H1 (cell line): ENCODE measurements at regions not wholly inside any gene's neighbourhood (a gene's known extent, or its start where the extent isn't known, plus 50 kb on each side); places are given as distances from the start of the nearest gene placed in this dataset.

Experiments
- CTCF ChIA-PET: fragments of 300-600 bp; sonication (Branson Sonifier 250); formaldehyde crosslinking; loops from one replicate; lab custom pipeline; 2021; ENCODE audit not compliant: partially characterized antibody; lab: Charles Lee
- POLR2A ChIA-PET: fragments of 300-600 bp; sonication (Branson Sonifier 250); formaldehyde crosslinking; loops from one replicate; lab custom pipeline; 2021; ENCODE audit warnings: inconsistent platforms; ENCODE audit not compliant: partially characterized antibody; lab: Charles Lee
- DNase-seq, 2 experiments: peaks; one replicate each; pipeline versions ENCODE4 v3.0.0 to v3.0.0-alpha.2; 2010 to 2022; ENCODE audit warnings: low spot score in 2 of 2, low read depth in 1 of 2, mixed read lengths in 1 of 2
- FAIRE-seq: peaks from 2 replicates; lab custom pipeline; 2011; peaks lifted over from hg19 to GRCh38; lab: Jason Lieb, UNC
- H2AFZ ChIP-seq: 2 replicates; pipeline ENCODE4 v1.8.1; 2012; ENCODE audit warnings: low read length, inconsistent platforms
- H2AK5ac ChIP-seq: 2 replicates; pipeline ENCODE4 v1.6.1; 2013; ENCODE audit warnings: low read depth, low read length
- H2BK120ac ChIP-seq: replicated peaks from 2 replicates; pipeline ENCODE3; 2013; ENCODE audit warnings: low read depth, low read length, inconsistent platforms
- H2BK12ac ChIP-seq: 2 replicates; pipeline ENCODE4 v1.6.1; 2013; ENCODE audit warnings: low read depth, low read length
- H2BK15ac ChIP-seq: 2 replicates; pipeline ENCODE4 v1.6.1; 2013; ENCODE audit warnings: low read length
- H2BK20ac ChIP-seq: 2 replicates; pipeline ENCODE4 v1.6.1; 2013; ENCODE audit warnings: low read length
- H2BK5ac ChIP-seq: 2 replicates; pipeline ENCODE4 v1.6.1; 2013; ENCODE audit warnings: low read depth, low read length
- H3K14ac ChIP-seq: 2 replicates; pipeline ENCODE4 v1.6.1; 2013; ENCODE audit warnings: inconsistent platforms; ENCODE audit not compliant: insufficient read length
- H3K18ac ChIP-seq: 2 replicates; pipeline ENCODE4 v1.6.1; 2013; ENCODE audit warnings: low read length; ENCODE audit errors: extremely low read depth
- H3K23ac ChIP-seq: 2 replicates; pipeline ENCODE4 v1.6.1; 2013; ENCODE audit warnings: inconsistent platforms; ENCODE audit not compliant: insufficient read length
- H3K23me2 ChIP-seq: 2 replicates; pipeline ENCODE4 v1.6.1; 2013; ENCODE audit warnings: low read depth, low read length
- H3K27ac ChIP-seq: 2 replicates; pipeline ENCODE4 v1.6.1; 2011; ENCODE audit warnings: low read depth, low read length, inconsistent platforms
- H3K27me3 ChIP-seq, 4 experiments: replicated peaks in 1 of 4; 1 replicate in 1 of 4; 2 replicates in 3 of 4; pipeline versions ENCODE4 v1.6.1 to v1.8.1; 2011 to 2013; ENCODE audit warnings: low read length in 3 of 4, mild to moderate bottlenecking in 3 of 4, inconsistent platforms in 2 of 4, mixed read lengths in 2 of 4, moderate library complexity in 1 of 4; ENCODE audit not compliant: control insufficient read depth in 3 of 4, insufficient read depth in 3 of 4; ENCODE audit errors: extremely low read depth in 1 of 4
- H3K36me3 ChIP-seq, 4 experiments: 2 replicates each; pipeline versions ENCODE4 v1.6.1 to v1.8.1; 2011 to 2013; ENCODE audit warnings: mild to moderate bottlenecking in 4 of 4, low read length in 3 of 4, moderate library complexity in 2 of 4, control low read depth in 1 of 4, inconsistent platforms in 1 of 4; ENCODE audit not compliant: insufficient read depth in 4 of 4, control insufficient read depth in 2 of 4
- H3K4ac ChIP-seq: replicated peaks from 2 replicates; pipeline ENCODE3; 2013; ENCODE audit warnings: low read length, low read depth, mixed read lengths, inconsistent platforms; ENCODE audit not compliant: insufficient read length
- H3K4me1 ChIP-seq, 4 experiments: replicated peaks in 1 of 4; 1 replicate in 1 of 4; 2 replicates in 3 of 4; pipeline versions ENCODE4 v1.6.1 to v1.8.1; 2011 to 2013; ENCODE audit warnings: low read length in 3 of 4, inconsistent platforms in 2 of 4, mixed read lengths in 1 of 4; ENCODE audit not compliant: insufficient read depth in 4 of 4, control insufficient read depth in 3 of 4
- H3K4me2 ChIP-seq, 2 experiments: 2 replicates each; pipeline versions ENCODE4 v1.6.1 to v1.8.1; 2011 to 2013; ENCODE audit warnings: low read depth in 2 of 2, low read length in 2 of 2, control low read depth in 1 of 2, inconsistent platforms in 1 of 2, mild to moderate bottlenecking in 1 of 2; ENCODE audit not compliant: insufficient read depth in 1 of 2
- H3K4me3 ChIP-seq, 4 experiments: fragments of 200-600, 300-600 bp in 1 of 4; sonication (generic), shearing (Covaris generic), sonication (Bioruptor Twin) in 1 of 4; 2 replicates each; pipeline versions ENCODE4 v1.5.1 to v1.8.1; 2011 to 2016; ENCODE audit warnings: low read length in 4 of 4, low read depth in 3 of 4, control low read depth in 2 of 4, inconsistent platforms in 2 of 4, mild to moderate bottlenecking in 2 of 4, mixed read lengths in 1 of 4, moderate library complexity in 1 of 4; ENCODE audit not compliant: insufficient read depth in 2 of 4; ENCODE audit errors: extremely low read depth in 1 of 4
- H3K56ac ChIP-seq: replicated peaks from 2 replicates; pipeline ENCODE3; 2013; ENCODE audit warnings: low read depth, mild to moderate bottlenecking, mixed read lengths, low read length, inconsistent platforms; ENCODE audit not compliant: insufficient read length
- H3K79me1 ChIP-seq: 2 replicates; pipeline ENCODE4 v1.6.1; 2013; ENCODE audit warnings: low read depth, low read length, control low read depth
- H3K79me2 ChIP-seq, 2 experiments: 2 replicates each; pipeline versions ENCODE4 v1.6.1 to v1.8.1; 2012 to 2013; ENCODE audit warnings: low read length in 2 of 2, mild to moderate bottlenecking in 2 of 2, inconsistent platforms in 1 of 2; ENCODE audit not compliant: insufficient read depth in 2 of 2, control insufficient read depth in 1 of 2
- H3K9ac ChIP-seq, 4 experiments: replicated peaks in 1 of 4; 1 replicate in 1 of 4; 2 replicates in 3 of 4; pipeline versions ENCODE4 v1.6.1 to v1.8.1; 2011 to 2013; ENCODE audit warnings: low read depth in 3 of 4, low read length in 3 of 4, control low read depth in 2 of 4, mild to moderate bottlenecking in 2 of 4, moderate library complexity in 2 of 4, inconsistent platforms in 1 of 4; ENCODE audit errors: extremely low read depth in 1 of 4
- H3K9me3 ChIP-seq, 2 experiments: 2 replicates each; pipeline versions ENCODE4 v1.6.1 to v1.8.1; 2012 to 2013; ENCODE audit warnings: mild to moderate bottlenecking in 2 of 2, moderate library complexity in 2 of 2, control low read depth in 1 of 2, inconsistent platforms in 1 of 2, low read depth in 1 of 2, low read length in 1 of 2, mixed read lengths in 1 of 2; ENCODE audit not compliant: insufficient read depth in 2 of 2
- H4K20me1 ChIP-seq, 2 experiments: replicated peaks in 1 of 2; 2 replicates each; pipeline versions ENCODE3 to v1.8.1; 2011 to 2013; ENCODE audit warnings: inconsistent platforms in 2 of 2, low read length in 2 of 2, mild to moderate bottlenecking in 1 of 2; ENCODE audit not compliant: insufficient read depth in 2 of 2, control insufficient read depth in 1 of 2
- H4K5ac ChIP-seq: 2 replicates; pipeline ENCODE4 v1.6.1; 2013; ENCODE audit warnings: low read length, low read depth, mixed read lengths, inconsistent platforms; ENCODE audit not compliant: insufficient read length
- H4K8ac ChIP-seq: 2 replicates; pipeline ENCODE4 v1.8.0; 2013; ENCODE audit warnings: mild to moderate bottlenecking, moderate library complexity, low read length, inconsistent platforms; ENCODE audit not compliant: insufficient read depth; ENCODE audit errors: extremely low read depth
- H4K91ac ChIP-seq: replicated peaks from 2 replicates; pipeline ENCODE3; 2013; ENCODE audit warnings: low read length, mixed read lengths, inconsistent platforms; ENCODE audit not compliant: insufficient read length
- ATF3 ChIP-seq: IDR thresholded peaks from 2 replicates; pipeline ENCODE4 v1.6.1; 2011; ENCODE audit warnings: low read depth, mild to moderate bottlenecking, low read length; ENCODE audit not compliant: insufficient read depth
- CEBPB ChIP-seq: IDR thresholded peaks from 2 replicates; pipeline ENCODE4 v1.6.1; 2012; ENCODE audit warnings: low read depth, low read length
- CHD1 ChIP-seq: IDR thresholded peaks from 2 replicates; pipeline ENCODE4 v1.6.1; 2012; ENCODE audit warnings: low read depth, low read length, improper control_type of control experiment
- CTCF ChIP-seq, 3 experiments: IDR thresholded peaks; 1 replicate in 2 of 3; 2 replicates in 1 of 3; pipeline versions ENCODE4 v1.5.1 to v1.6.1; 2011; ENCODE audit warnings: low read length in 3 of 3, mild to moderate bottlenecking in 3 of 3, inconsistent platforms in 2 of 3, low read depth in 1 of 3, moderate library complexity in 1 of 3; ENCODE audit not compliant: insufficient read depth in 1 of 3; ENCODE audit errors: control extremely low read depth in 1 of 3
- E2F6 ChIP-seq: IDR thresholded peaks from 2 replicates; pipeline ENCODE4 v1.6.1; 2012; ENCODE audit warnings: inconsistent platforms
- GTF2F1 ChIP-seq: IDR thresholded peaks from 2 replicates; pipeline ENCODE4 v1.6.1; 2012; ENCODE audit warnings: low read depth, low read length, improper control_type of control experiment, borderline replicate concordance
- RAD21 ChIP-seq, 2 experiments: IDR thresholded peaks in 1 of 2; conservative IDR thresholded peaks in 1 of 2; 2 replicates each; pipeline ENCODE4 v1.6.1; 2011; ENCODE audit warnings: low read depth in 2 of 2, low read length in 2 of 2, improper control_type of control experiment in 1 of 2, inconsistent platforms in 1 of 2, mild to moderate bottlenecking in 1 of 2, moderate library complexity in 1 of 2
- RFX5 ChIP-seq: IDR thresholded peaks from 2 replicates; pipeline ENCODE4 v1.6.1; 2011; ENCODE audit warnings: low read depth, low read length, improper control_type of control experiment, borderline replicate concordance
- SIN3A ChIP-seq, 2 experiments: IDR thresholded peaks in 1 of 2; conservative IDR thresholded peaks in 1 of 2; 2 replicates each; pipeline ENCODE4 v1.6.1; 2011 to 2012; ENCODE audit warnings: low read length in 2 of 2, improper control_type of control experiment in 1 of 2, low read depth in 1 of 2, mild to moderate bottlenecking in 1 of 2
- SP1 ChIP-seq: IDR thresholded peaks from 2 replicates; pipeline ENCODE4 v1.6.1; 2011; ENCODE audit warnings: low read depth, low read length
- TAF1 ChIP-seq: IDR thresholded peaks from 2 replicates; pipeline ENCODE4 v1.6.1; 2011; ENCODE audit warnings: mild to moderate bottlenecking, low read depth, low read length
- WGBS, 2 experiments: shearing (Covaris generic) in 1 of 2; methylation state at CpG; one replicate each; pipeline versions ENCODE4 v1.1.6 to v1.1.7; 2013 to 2015; ENCODE audit warnings: low lambda C conversion rate in 2 of 2, mixed read lengths in 2 of 2, inconsistent platforms in 1 of 2, low coverage in 1 of 2, missing lambda C conversion rate in 1 of 2; ENCODE audit not compliant: insufficient replicate concordance in 2 of 2, insufficient coverage in 1 of 2, insufficient read length in 1 of 2; ENCODE audit errors: extremely low coverage in 1 of 2, missing lambda C conversion rate in 1 of 2; 5-methylcytosine and 5-hydroxymethylcytosine counted together

- DNase-seq (no peak), FAIRE-seq (peak; percentile 68)
- Histone ChIP-seq H3K18ac (no peak overlapping the region), H3K79me2 (no peaks in the 10 kb centered on the region), H3K14ac (no peak overlapping the region), H3K79me1 (no peaks in the 10 kb centered on the region), H3K4me1 (no peaks in the 10 kb centered on the region), H3K27ac (no peak overlapping the region), H2AK5ac (no peak overlapping the region), H4K8ac (no peak overlapping the region), H2BK12ac (no peak overlapping the region), H4K5ac (no peak overlapping the region), H2BK15ac (no peak overlapping the region), H4K91ac (no peak overlapping the region), H3K56ac (no peak overlapping the region), H2AFZ (no peak overlapping the region), H3K23ac (no peak overlapping the region), H3K23me2 (no peaks in the 10 kb centered on the region), H3K27me3 (no peaks in the 10 kb centered on the region), H3K9me3 (no peaks in the 10 kb centered on the region), H3K4me3 (no peak overlapping the region), H2BK120ac (no peak overlapping the region), H3K4me2 (no peak overlapping the region), H3K9ac (no peak overlapping the region), H3K36me3 (no peaks in the 10 kb centered on the region), H3K4ac (no peak overlapping the region), H4K20me1 (no peaks in the 10 kb centered on the region), H2BK20ac (no peak overlapping the region), H2BK5ac (no peak overlapping the region)
- POLR2A ChIA-PET = no interaction called here
- 63% methylated on average over 3 of the region's 3 CpGs; no CpG with 5 or more reads in 1 of the 2 experiments for WGBS, 2 experiments
- CTCF ChIA-PET = no interaction called here
- no peak for TF ChIP-seq ATF3
- TF ChIP-seq CEBPB = no peak
- no peak for TF ChIP-seq E2F6
- TF ChIP-seq SP1 = no peak
- peak; percentile 28 to 50 for TF ChIP-seq RAD21 (IDR thresholded peaks at IDR 0.05 in 1 of 2, conservative IDR thresholded peaks at IDR 0.05 in 1 of 2; ENCODE audit: low read depth in 2 of 2, low read length in 2 of 2)
- no peak for TF ChIP-seq TAF1
- TF ChIP-seq CTCF (IDR thresholded peaks at IDR 0.05; ENCODE audit: control extremely low read depth in 1 of 3, insufficient read depth in 1 of 3, low read depth in 1 of 3, low read length in 3 of 3) = peak in 1 of 3 experiments; percentile 41; a peak in 1 of 4 replicates
- no peak for TF ChIP-seq SIN3A (conservative IDR thresholded peaks at IDR 0.05 in 1 of 2, IDR thresholded peaks at IDR 0.05 in 1 of 2; ENCODE audit: low read depth in 1 of 2, low read length in 2 of 2)
- TF ChIP-seq GTF2F1 = no peak
- no peak for TF ChIP-seq RFX5
- no peak for TF ChIP-seq CHD1
These were observed 547.5 kb downstream of the NLGN4X start for GRCh38 chrX:5681159-5681558.
